Trophoblast cell (in vitro differentiated cells and primary cell): ENCODE measurements at regions not wholly inside any gene's neighbourhood (a gene's known extent, or its start where the extent isn't known, plus 50 kb on each side); places are given as distances from the start of the nearest gene placed in this dataset.

Experiments used
- DNase-seq, 2 donors: peaks; one replicate each; pipeline ENCODE4 v3.0.0-alpha.2; 2016
- H2AFZ ChIP-seq: 2 replicates; pipeline ENCODE4 v1.6.1; 2013; ENCODE audit warnings: low read length, moderate library complexity, mild to moderate bottlenecking; ENCODE audit not compliant: insufficient read depth, poor library complexity
- H2AK5ac ChIP-seq: 2 replicates; pipeline ENCODE4 v1.6.1; 2013; ENCODE audit warnings: mild to moderate bottlenecking, low read length
- H2BK120ac ChIP-seq: 2 replicates; pipeline ENCODE4 v1.6.1; 2013; ENCODE audit warnings: low read length, mild to moderate bottlenecking, moderate library complexity; ENCODE audit not compliant: insufficient read depth, poor library complexity
- H2BK12ac ChIP-seq: 2 replicates; pipeline ENCODE4 v1.6.1; 2013; ENCODE audit warnings: mild to moderate bottlenecking, low read length, moderate library complexity
- H2BK5ac ChIP-seq: 2 replicates; pipeline ENCODE4 v1.6.1; 2013; ENCODE audit warnings: low read length, low read depth, moderate library complexity, mild to moderate bottlenecking; ENCODE audit not compliant: poor library complexity
- H3K14ac ChIP-seq: 2 replicates; pipeline ENCODE4 v1.6.1; 2013; ENCODE audit warnings: mild to moderate bottlenecking, low read length
- H3K18ac ChIP-seq: 2 replicates; pipeline ENCODE4 v1.6.1; 2013; ENCODE audit warnings: mild to moderate bottlenecking, low read length
- H3K23ac ChIP-seq: 2 replicates; pipeline ENCODE4 v1.6.1; 2013; ENCODE audit warnings: low read length
- H3K27ac ChIP-seq: 2 replicates; pipeline ENCODE4 v1.5.1; 2013; ENCODE audit warnings: low read depth, mild to moderate bottlenecking, inconsistent platforms, low read length, moderate library complexity
- H3K27me3 ChIP-seq: 2 replicates; pipeline ENCODE4 v1.6.1; 2013; ENCODE audit warnings: inconsistent platforms, mild to moderate bottlenecking, low read length, moderate library complexity; ENCODE audit not compliant: insufficient read depth
- H3K36me3 ChIP-seq, 2 experiments: 1 replicate in 1 of 2; 2 replicates in 1 of 2; pipeline ENCODE4 v1.6.1; 2013; ENCODE audit warnings: low read length in 2 of 2, mild to moderate bottlenecking in 2 of 2, moderate library complexity in 1 of 2; ENCODE audit not compliant: insufficient read depth in 2 of 2, control insufficient read depth in 1 of 2
- H3K4ac ChIP-seq: 2 replicates; pipeline ENCODE4 v1.6.1; 2013; ENCODE audit warnings: low read depth, mild to moderate bottlenecking, low read length, moderate library complexity
- H3K4me1 ChIP-seq, 2 experiments: 1 replicate in 1 of 2; 2 replicates in 1 of 2; pipeline ENCODE4 v1.6.1; 2013; ENCODE audit warnings: low read length in 2 of 2, mild to moderate bottlenecking in 2 of 2, moderate library complexity in 1 of 2; ENCODE audit not compliant: insufficient read depth in 2 of 2, control insufficient read depth in 1 of 2
- H3K4me2 ChIP-seq: 2 replicates; pipeline ENCODE4 v1.6.1; 2013; ENCODE audit warnings: inconsistent platforms, mild to moderate bottlenecking, low read length, moderate library complexity
- H3K4me3 ChIP-seq: 2 replicates; pipeline ENCODE4 v1.5.1; 2013; ENCODE audit warnings: mild to moderate bottlenecking, low read depth, low read length, inconsistent platforms
- H3K79me1 ChIP-seq: one replicate; pipeline ENCODE4 v1.6.1; 2013; ENCODE audit warnings: low read length
- H3K79me2 ChIP-seq: 2 replicates; pipeline ENCODE4 v1.6.1; 2013; ENCODE audit warnings: low read length, mild to moderate bottlenecking; ENCODE audit not compliant: control insufficient read depth, insufficient read depth, poor library complexity
- H3K9ac ChIP-seq: 2 replicates; pipeline ENCODE4 v1.6.1; 2013; ENCODE audit warnings: mild to moderate bottlenecking, low read length
- H3K9me3 ChIP-seq: 2 replicates; pipeline ENCODE4 v1.6.1; 2013; ENCODE audit warnings: low read depth, mild to moderate bottlenecking, control low read depth, inconsistent platforms, low read length; ENCODE audit not compliant: insufficient read depth
- H4K12ac ChIP-seq: 2 replicates; pipeline ENCODE4 v1.6.1; 2013; ENCODE audit warnings: low read depth, mild to moderate bottlenecking, low read length, moderate library complexity
- H4K8ac ChIP-seq: 2 replicates; pipeline ENCODE4 v1.6.1; 2013; ENCODE audit warnings: low read depth, mild to moderate bottlenecking, low read length, moderate library complexity
- H4K91ac ChIP-seq: one replicate; pipeline ENCODE4 v1.6.1; 2013; ENCODE audit warnings: low read depth, mild to moderate bottlenecking, low read length, moderate library complexity
- WGBS: extraction: QIAGEN DNeasy Blood & Tissue Kit; methylation state at CpG from one replicate; pipeline ENCODE4 v1.1.7; 2013; ENCODE audit warnings: missing lambda C conversion rate; ENCODE audit not compliant: insufficient read length, insufficient coverage; ENCODE audit errors: extremely low coverage; 5-methylcytosine and 5-hydroxymethylcytosine counted together

DNA sequence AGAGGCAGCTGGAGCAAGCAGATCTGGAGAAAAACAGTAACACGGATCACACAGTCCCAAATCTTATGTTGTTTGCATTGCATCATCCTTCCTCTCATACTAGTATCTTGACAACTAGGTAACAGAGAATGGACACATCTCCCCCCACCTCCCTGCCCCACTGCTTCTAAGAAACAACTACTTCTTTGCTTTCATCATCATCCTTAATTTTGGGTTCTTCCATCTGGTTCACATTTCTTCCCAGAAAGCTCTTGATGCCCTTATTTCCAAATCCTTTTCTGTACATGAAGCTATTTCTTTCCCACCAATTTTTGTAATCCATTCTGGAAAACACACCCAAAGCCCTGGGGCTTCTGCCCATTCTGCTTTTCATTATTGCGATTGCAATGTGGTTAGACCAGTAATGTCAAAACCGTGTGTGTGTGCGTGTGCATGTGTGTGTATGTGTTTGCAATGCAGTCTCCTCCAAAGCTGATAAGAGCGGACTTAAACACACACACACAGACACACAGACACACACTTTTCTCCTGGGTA is 254.7 kb upstream of the SLC30A5 start:
- Histone ChIP-seq H3K18ac (no peak overlapping the region), H3K14ac (peak overlapping the region; percentile 8)

DNA sequence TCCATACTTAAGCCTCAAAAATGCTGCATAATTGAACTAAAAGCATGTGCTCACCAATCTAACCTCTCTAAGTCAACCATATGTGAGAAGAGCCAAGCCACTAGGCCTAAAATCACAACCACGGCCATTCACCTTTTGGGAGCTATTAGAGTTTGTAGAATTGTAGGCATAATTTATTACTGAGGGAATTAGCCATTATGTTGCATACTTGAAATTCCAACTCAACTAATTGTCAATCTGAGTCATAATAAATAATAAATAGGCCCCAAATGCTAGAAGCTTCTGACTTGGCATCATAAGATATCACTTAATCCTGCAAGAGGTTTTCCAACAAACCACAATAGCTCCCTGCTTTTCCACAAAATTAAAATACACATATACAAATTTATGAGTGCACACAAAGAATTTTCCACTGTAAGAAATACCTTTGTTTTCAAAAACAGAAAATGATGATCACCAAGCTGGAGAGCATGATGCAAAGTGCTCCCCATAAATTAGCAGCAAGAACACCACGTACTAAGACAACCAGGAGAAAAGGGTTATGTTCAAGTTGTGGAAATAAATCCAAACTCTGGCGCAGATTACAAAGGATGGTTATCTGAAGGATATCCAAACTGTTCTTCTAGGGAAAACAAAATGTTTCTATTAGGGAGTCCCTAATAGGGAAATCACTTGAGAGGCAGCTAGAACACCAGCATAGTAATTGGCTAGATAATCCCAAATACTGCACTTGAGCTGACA is 250.0 kb upstream of the SLC30A5 start:
- H3K23ac ChIP-seq: no peak overlapping the region
- H3K27ac ChIP-seq: no peak overlapping the region
- no CpG with 5 or more reads among the region's 3 CpGs for WGBS
- no peak for DNase-seq
- no peaks in the 10 kb centered on the region for H3K36me3 ChIP-seq
- peaks cover 2 to 14% of the 10 kb centered on the region in 2 experiments for H3K4me1 ChIP-seq
- H4K12ac ChIP-seq: no peak overlapping the region
- no peak overlapping the region for H2AFZ ChIP-seq
- H3K18ac ChIP-seq: no peak overlapping the region
- H3K9me3 ChIP-seq: no peaks in the 10 kb centered on the region
- no peak overlapping the region for H3K9ac ChIP-seq
- H4K91ac ChIP-seq: no peak overlapping the region
- no peak overlapping the region for H2BK12ac ChIP-seq
- H3K4me3 ChIP-seq: no peak overlapping the region
- H3K79me2 ChIP-seq: no peaks in the 10 kb centered on the region
- no peak overlapping the region for H3K14ac ChIP-seq
- H2BK5ac ChIP-seq: no peak overlapping the region
- H2AK5ac ChIP-seq: no peak overlapping the region
- no peak overlapping the region for H4K8ac ChIP-seq
- H3K79me1 ChIP-seq: peaks cover 8% of the 10 kb centered on the region
- no peak overlapping the region for H3K4ac ChIP-seq
- H2BK120ac ChIP-seq: no peak overlapping the region
- no peak overlapping the region for H3K4me2 ChIP-seq
- no peaks in the 10 kb centered on the region for H3K27me3 ChIP-seq

More for the DNA sequence above, 254.7 kb upstream of the SLC30A5 start:
- Histone ChIP-seq H3K79me2 (no peaks in the 10 kb centered on the region), H2BK12ac (no peak overlapping the region), H3K27me3 (no peaks in the 10 kb centered on the region), H3K23ac (no peak overlapping the region), H3K4me1 (peaks cover 14 to 20% of the 10 kb centered on the region in 2 experiments), H2BK120ac (peak overlapping the region; percentile 74), H2AFZ (no peak overlapping the region), H2BK5ac (peak overlapping the region; percentile 9), H4K91ac (peak overlapping the region; percentile 79), H3K27ac (peak overlapping the region; percentile 75), H2AK5ac (no peak overlapping the region), H3K4me3 (no peak overlapping the region), H4K8ac (no peak overlapping the region), H3K4ac (no peak overlapping the region), H3K9ac (no peak overlapping the region), H3K4me2 (peak overlapping the region; percentile 33), H3K36me3 (no peaks in the 10 kb centered on the region), H3K79me1 (peaks cover 17% of the 10 kb centered on the region), H4K12ac (no peak overlapping the region), H3K9me3 (no peaks in the 10 kb centered on the region)
- WGBS: no CpG with 5 or more reads among the region's 5 CpGs
- DNase-seq: peak; percentile 96 to 99

DNA sequence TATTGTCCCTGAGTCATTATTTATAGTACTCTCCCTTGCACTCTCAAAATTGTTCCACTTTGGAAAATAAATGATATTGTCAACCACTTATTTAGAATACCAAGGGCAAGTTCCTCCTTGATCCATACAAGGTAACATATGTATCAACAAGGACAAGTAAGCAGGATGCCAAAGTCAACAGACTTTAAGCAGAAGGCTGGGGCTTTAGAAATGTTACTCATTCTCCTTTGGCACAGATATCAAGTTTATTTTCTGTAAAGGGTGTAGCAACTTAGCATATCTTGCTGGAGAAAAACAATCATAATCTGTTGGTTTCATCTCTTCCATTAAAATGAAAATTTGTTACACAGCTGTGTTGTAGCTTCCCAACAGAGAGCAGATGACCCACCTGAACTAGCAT is 248.7 kb upstream of the SLC30A5 start:
- no peak overlapping the region for H2AFZ ChIP-seq
- H4K8ac ChIP-seq: no peak overlapping the region
- no peak overlapping the region for H3K23ac ChIP-seq
- H3K9ac ChIP-seq: no peak overlapping the region
- H3K27ac ChIP-seq: no peak overlapping the region
- H2BK12ac ChIP-seq: no peak overlapping the region
- no peaks in the 10 kb centered on the region for H3K9me3 ChIP-seq
- no peak overlapping the region for H3K4me2 ChIP-seq
- no peak overlapping the region for H2AK5ac ChIP-seq
- no peak overlapping the region for H3K4me3 ChIP-seq
- no peak overlapping the region for H4K12ac ChIP-seq
- no peak overlapping the region for H2BK120ac ChIP-seq
- H4K91ac ChIP-seq: no peak overlapping the region
- no peaks in the 10 kb centered on the region for H3K36me3 ChIP-seq
- no peaks in the 10 kb centered on the region for H3K27me3 ChIP-seq
- no peak for DNase-seq
- no peak overlapping the region for H2BK5ac ChIP-seq
- H3K79me1 ChIP-seq: peaks cover 3% of the 10 kb centered on the region
- H3K4ac ChIP-seq: no peak overlapping the region
- peaks cover 0 to 6% of the 10 kb centered on the region in 2 experiments for H3K4me1 ChIP-seq
- no peak overlapping the region for H3K18ac ChIP-seq
- H3K14ac ChIP-seq: no peak overlapping the region
- no peaks in the 10 kb centered on the region for H3K79me2 ChIP-seq

DNA sequence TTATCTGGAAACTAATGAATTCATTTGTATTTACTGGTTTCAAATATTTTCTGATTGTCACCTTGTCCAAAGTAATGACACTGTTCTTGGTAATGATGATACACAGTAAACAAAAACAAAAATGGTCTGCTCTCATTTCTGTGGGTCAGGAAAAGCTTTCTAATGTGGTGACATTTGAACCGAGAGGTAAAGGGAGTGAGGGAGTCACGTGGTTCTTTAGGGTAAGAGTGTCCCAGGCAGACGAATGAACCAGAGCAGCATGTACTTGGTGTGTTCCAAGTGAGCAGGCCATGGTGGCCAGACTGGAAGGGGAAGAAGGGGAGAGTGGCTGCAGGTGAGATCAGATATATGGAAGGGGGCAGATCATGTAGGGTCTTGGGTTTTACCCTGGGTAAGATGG is 247.0 kb upstream of the SLC30A5 start:
- H3K9me3 ChIP-seq: no peaks in the 10 kb centered on the region
- no peak overlapping the region for H3K4ac ChIP-seq
- H4K12ac ChIP-seq: no peak overlapping the region
- H3K36me3 ChIP-seq: no peaks in the 10 kb centered on the region
- H3K9ac ChIP-seq: no peak overlapping the region
- H3K4me1 ChIP-seq: peaks cover 0 to 6% of the 10 kb centered on the region in 2 experiments
- no peak overlapping the region for H3K4me2 ChIP-seq
- H2BK12ac ChIP-seq: no peak overlapping the region
- no peak overlapping the region for H2AFZ ChIP-seq
- no peak overlapping the region for H3K27ac ChIP-seq
- H3K79me1 ChIP-seq: no peaks in the 10 kb centered on the region
- H4K91ac ChIP-seq: no peak overlapping the region
- DNase-seq: no peak
- H2BK120ac ChIP-seq: no peak overlapping the region
- H3K27me3 ChIP-seq: no peaks in the 10 kb centered on the region
- H2AK5ac ChIP-seq: no peak overlapping the region
- no peak overlapping the region for H2BK5ac ChIP-seq
- no peak overlapping the region for H4K8ac ChIP-seq
- H3K79me2 ChIP-seq: no peaks in the 10 kb centered on the region
- H3K14ac ChIP-seq: no peak overlapping the region
- H3K18ac ChIP-seq: no peak overlapping the region
- WGBS: no CpG with 5 or more reads among the region's 3 CpGs
- no peak overlapping the region for H3K23ac ChIP-seq
- no peak overlapping the region for H3K4me3 ChIP-seq
